Upper lobe of left lung (tissue), 6 donors: ENCODE measurements at regions not wholly inside any gene's neighbourhood (a gene's known extent, or its start where the extent isn't known, plus 50 kb on each side); places are given as distances from the start of the nearest gene placed in this dataset.
"Not testable (repeated sequence)": the region's sequence is repeated elsewhere in the genome, so short reads cannot be mapped to it uniquely, and the experiment has no call there.

ENCODE experiments used
- ATAC-seq, 2 donors: fragments of 200-7000 bp; cut with Tn5 transposase; one replicate each; pipeline ENCODE4 v1.9.1; 2022; ENCODE audit warnings: mild to moderate bottlenecking in 2 of 2, moderate library complexity in 2 of 2; ENCODE audit not compliant: low FRiP score in 2 of 2
- DNase-seq, 2 donors: peaks; one replicate each; pipeline ENCODE4 v3.0.0-alpha.2; 2019 to 2020
- H3K27ac ChIP-seq, 4 donors: fragments of 200-600 bp; sonication (generic); one replicate each; pipeline ENCODE4 v1.5.1; 2016 to 2019
- H3K27me3 ChIP-seq, 4 donors: fragments of 200-600 bp; sonication (generic); one replicate each; pipeline ENCODE4 v1.5.1; 2017 to 2019
- H3K36me3 ChIP-seq, 4 donors: fragments of 200-600 bp; sonication (generic); one replicate each; pipeline ENCODE4 v1.5.1; 2016 to 2019
- H3K4me1 ChIP-seq, 4 donors: fragments of 200-600 bp; sonication (generic); one replicate each; pipeline ENCODE4 v1.5.1; 2018 to 2019
- H3K4me3 ChIP-seq, 4 donors: fragments of 200-600 bp; sonication (generic); one replicate each; pipeline ENCODE4 v1.5.1; 2017 to 2019; ENCODE audit warnings: mild to moderate bottlenecking in 2 of 4, moderate library complexity in 1 of 4
- H3K9me3 ChIP-seq, 4 donors: fragments of 200-600 bp; sonication (generic); one replicate each; pipeline ENCODE4 v1.5.1; 2018 to 2019
- CTCF ChIP-seq, 6 experiments: fragments of 450-650 bp in 4 of 6; fragments of 200-600 bp in 2 of 6; sonication (generic) in 2 of 6; IDR thresholded peaks; one replicate each; pipeline ENCODE4 v1.5.1; 2016 to 2019; ENCODE audit warnings: antibody characterized with exemption in 6 of 6
- EP300 ChIP-seq, 4 donors: sonication (generic); formaldehyde crosslinking; IDR thresholded peaks; one replicate each; pipeline ENCODE4 v1.5.1; 2017; ENCODE audit warnings: antibody characterized with exemption in 4 of 4, control low read depth in 2 of 4
- POLR2A ChIP-seq, 4 donors: fragments of 450-650 bp; IDR thresholded peaks; one replicate each; pipeline ENCODE4 v1.5.1; 2016 to 2017; ENCODE audit warnings: antibody characterized with exemption in 4 of 4, mild to moderate bottlenecking in 2 of 4
- POLR2AphosphoS5 ChIP-seq, 2 donors: sonication (generic); formaldehyde crosslinking; IDR thresholded peaks; one replicate each; pipeline ENCODE4 v1.5.1; 2017; ENCODE audit warnings: antibody characterized with exemption in 2 of 2
- whole genome bisulfite sequencing, 2 donors: methylation state at CpG; one replicate each; pipeline ENCODE4 v1.1.5; 2017 to 2018; 5-methylcytosine and 5-hydroxymethylcytosine counted together
- donor health status: DM: no; HTN: no; CAD: no; lungs with moderate emphysema.
- donor health status: DM: no; HTN: yes; CAD: no; lungs with severe emphysema.

- TF ChIP-seq POLR2AphosphoS5 (IDR thresholded peaks at IDR 0.05): no peak
- no peak for TF ChIP-seq CTCF (IDR thresholded peaks at IDR 0.05)
- no peak for TF ChIP-seq EP300 (IDR thresholded peaks at IDR 0.05)
- H3K27me3 ChIP-seq: no peaks in the 10 kb centered on the region
- no peak for DNase-seq
- no peaks in the 10 kb centered on the region for H3K9me3 ChIP-seq
- H3K36me3 ChIP-seq: no peaks in the 10 kb centered on the region
- ATAC-seq: no peak
- no peak overlapping the region for H3K4me3 ChIP-seq
- no peaks in the 10 kb centered on the region for H3K4me1 ChIP-seq
- no peak overlapping the region for H3K27ac ChIP-seq
- WGBS, 2 donors: 69 to 77% methylated on average over 6 of the region's 6 CpGs
These were observed 473.3 kb downstream of the FBXO15 start for GRCh38 chr18:73674125-73674865.

- H3K27ac ChIP-seq, H3K27me3 ChIP-seq, H3K4me3 ChIP-seq, H3K4me1 ChIP-seq, H3K36me3 ChIP-seq, DNase-seq, ATAC-seq, H3K9me3 ChIP-seq: not testable (repeated sequence)
- 91 to 95% methylated on average over 8 of the region's 8 CpGs for WGBS, 2 donors
These were observed 476.2 kb downstream of the FBXO15 start for GRCh38 chr18:73671480-73671879.

GRCh38 chr18:73670524-73670923 lies 477.1 kb downstream of the FBXO15 start:
- Histone ChIP-seq H3K36me3 (no peaks in the 10 kb centered on the region), H3K4me3 (no peak overlapping the region), H3K9me3 (no peaks in the 10 kb centered on the region), H3K27me3 (no peaks in the 10 kb centered on the region), H3K27ac (no peak overlapping the region), H3K4me1 (no peaks in the 10 kb centered on the region)
- WGBS, 2 donors: 79 to 89% methylated on average over 5 of the region's 5 CpGs
- ATAC-seq: no peak
- no peak for DNase-seq
- TF ChIP-seq CTCF (IDR thresholded peaks at IDR 0.05) (no peak), POLR2A (IDR thresholded peaks at IDR 0.05) (no peak), POLR2AphosphoS5 (IDR thresholded peaks at IDR 0.05) (no peak), EP300 (IDR thresholded peaks at IDR 0.05) (no peak)

GRCh38 chr18:73670039-73670438 lies 477.6 kb downstream of the FBXO15 start:
- Histone ChIP-seq H3K4me1 (no peaks in the 10 kb centered on the region), H3K9me3 (no peaks in the 10 kb centered on the region), H3K36me3 (no peaks in the 10 kb centered on the region), H3K27me3 (no peaks in the 10 kb centered on the region), H3K27ac (no peak overlapping the region), H3K4me3 (no peak overlapping the region)
- DNase-seq: no peak
- no peak for TF ChIP-seq EP300 (IDR thresholded peaks at IDR 0.05)
- TF ChIP-seq CTCF (IDR thresholded peaks at IDR 0.05): no peak
- no peak for TF ChIP-seq POLR2A (IDR thresholded peaks at IDR 0.05)
- TF ChIP-seq POLR2AphosphoS5 (IDR thresholded peaks at IDR 0.05): no peak
- no peak for ATAC-seq

GRCh38 chr18:73669297-73669696 lies 478.3 kb downstream of the FBXO15 start:
- Histone ChIP-seq H3K36me3 (no peaks in the 10 kb centered on the region), H3K27me3 (no peaks in the 10 kb centered on the region), H3K4me1 (no peaks in the 10 kb centered on the region), H3K27ac (no peak overlapping the region), H3K9me3 (no peaks in the 10 kb centered on the region), H3K4me3 (no peak overlapping the region)
- TF ChIP-seq CTCF (IDR thresholded peaks at IDR 0.05): no peak
- no peak for TF ChIP-seq EP300 (IDR thresholded peaks at IDR 0.05)
- no peak for TF ChIP-seq POLR2AphosphoS5 (IDR thresholded peaks at IDR 0.05)
- no peak for TF ChIP-seq POLR2A (IDR thresholded peaks at IDR 0.05)
- ATAC-seq (no peak), DNase-seq (no peak)
- 62 to 68% methylated on average over 6 of the region's 6 CpGs for WGBS, 2 donors
